Lower leg skin (tissue), 3 donors: ENCODE measurements at regions not wholly inside any gene's neighbourhood (a gene's known extent, or its start where the extent isn't known, plus 50 kb on each side); places are given as distances from the start of the nearest gene placed in this dataset.

Source experiments
- POLR2A ChIP-seq, 2 donors: fragments of 450-650 bp; IDR thresholded peaks; one replicate each; pipeline ENCODE4 v1.6.1; 2016 to 2017; ENCODE audit warnings: antibody characterized with exemption in 2 of 2, mild to moderate bottlenecking in 1 of 2, moderate library complexity in 1 of 2
- TF ChIP-seq, protein P1 (sequence below), 3 donors: fragments of 450-650 bp; IDR thresholded peaks; one replicate each; pipeline ENCODE4 v1.5.1; 2016; ENCODE audit warnings: antibody characterized with exemption in 3 of 3, mild to moderate bottlenecking in 3 of 3, moderate library complexity in 2 of 3

DNA sequence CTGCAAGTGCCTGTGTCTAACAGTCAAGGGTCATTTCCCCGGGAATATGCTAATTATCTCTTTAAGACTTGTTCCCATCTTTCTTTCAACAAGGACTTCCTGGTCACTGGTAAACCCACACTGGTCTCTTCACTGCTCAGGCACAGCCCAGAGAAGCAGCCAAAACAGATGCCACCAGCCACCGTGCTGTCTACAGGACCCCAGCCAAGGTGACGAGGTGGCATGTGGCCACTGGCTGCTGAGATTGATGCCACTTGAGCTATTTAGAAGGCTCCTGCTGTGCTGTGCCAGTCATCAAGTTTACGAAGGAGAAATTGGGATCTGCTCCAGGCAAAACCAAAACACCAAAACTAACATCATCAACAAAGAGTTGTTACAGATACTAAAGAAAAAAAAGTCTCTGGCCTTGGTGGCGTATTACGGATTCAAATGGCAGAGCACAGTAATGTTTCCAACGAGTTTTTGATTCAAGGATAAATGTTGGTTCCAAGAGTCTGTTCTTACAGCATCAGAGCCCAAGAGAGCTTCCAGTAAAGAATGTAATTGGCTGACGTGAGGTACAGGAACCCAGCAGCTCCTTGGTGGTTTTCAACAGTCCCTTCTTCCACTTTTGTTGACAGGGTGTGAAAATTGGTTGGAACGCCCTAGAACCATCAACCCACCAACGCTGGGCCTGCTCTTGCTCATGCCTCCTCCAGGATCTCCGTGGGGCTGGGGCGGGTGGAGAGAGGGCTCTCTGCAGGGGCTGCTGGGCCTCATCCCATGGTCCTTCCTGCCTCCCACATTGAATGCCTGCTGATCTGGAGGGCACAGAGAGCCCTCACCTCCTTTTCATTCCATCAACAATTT, 63.7 kb upstream of the ZCCHC2 start:
- TF ChIP-seq, protein P1, sequence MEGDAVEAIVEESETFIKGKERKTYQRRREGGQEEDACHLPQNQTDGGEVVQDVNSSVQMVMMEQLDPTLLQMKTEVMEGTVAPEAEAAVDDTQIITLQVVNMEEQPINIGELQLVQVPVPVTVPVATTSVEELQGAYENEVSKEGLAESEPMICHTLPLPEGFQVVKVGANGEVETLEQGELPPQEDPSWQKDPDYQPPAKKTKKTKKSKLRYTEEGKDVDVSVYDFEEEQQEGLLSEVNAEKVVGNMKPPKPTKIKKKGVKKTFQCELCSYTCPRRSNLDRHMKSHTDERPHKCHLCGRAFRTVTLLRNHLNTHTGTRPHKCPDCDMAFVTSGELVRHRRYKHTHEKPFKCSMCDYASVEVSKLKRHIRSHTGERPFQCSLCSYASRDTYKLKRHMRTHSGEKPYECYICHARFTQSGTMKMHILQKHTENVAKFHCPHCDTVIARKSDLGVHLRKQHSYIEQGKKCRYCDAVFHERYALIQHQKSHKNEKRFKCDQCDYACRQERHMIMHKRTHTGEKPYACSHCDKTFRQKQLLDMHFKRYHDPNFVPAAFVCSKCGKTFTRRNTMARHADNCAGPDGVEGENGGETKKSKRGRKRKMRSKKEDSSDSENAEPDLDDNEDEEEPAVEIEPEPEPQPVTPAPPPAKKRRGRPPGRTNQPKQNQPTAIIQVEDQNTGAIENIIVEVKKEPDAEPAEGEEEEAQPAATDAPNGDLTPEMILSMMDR (IDR thresholded peaks at IDR 0.05) = no peak
- no peak for TF ChIP-seq POLR2A (IDR thresholded peaks at IDR 0.05)
